ENCODE measurements at regions not wholly inside any gene's neighbourhood (a gene's known extent, or its start where the extent isn't known, plus 50 kb on each side); places are given as distances from the start of the nearest gene placed in this dataset.

DNA sequence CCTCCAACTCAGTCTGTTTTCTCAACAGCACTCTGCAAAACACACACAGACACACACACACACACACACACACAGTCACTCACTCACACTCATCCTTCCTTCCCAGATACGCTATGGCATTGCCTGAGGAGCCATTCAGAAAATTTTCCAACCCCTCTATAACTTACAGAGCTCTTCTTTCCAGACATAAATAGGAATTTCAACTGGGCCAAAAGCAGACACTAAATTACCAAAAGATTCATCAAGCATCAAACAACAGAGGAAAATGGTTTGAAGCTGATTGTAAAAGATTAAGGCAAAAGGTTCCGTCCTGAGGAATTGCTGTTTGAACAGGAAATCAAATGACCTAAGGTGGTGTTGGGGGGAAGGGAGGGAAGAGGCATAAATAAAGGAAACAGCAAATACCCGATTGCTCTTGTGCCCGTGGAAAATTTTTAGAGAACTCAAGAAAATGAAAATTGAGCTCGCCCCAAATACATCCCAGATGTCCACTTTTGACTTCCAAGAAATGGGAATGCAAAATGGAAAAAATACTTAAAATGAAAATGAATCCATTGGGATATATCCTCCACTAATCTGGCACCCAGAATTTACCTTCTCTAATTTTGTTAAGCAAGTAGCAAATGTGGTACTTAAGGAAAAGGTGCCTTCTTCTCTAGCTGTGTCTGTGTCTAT lies 183.6 kb downstream of the QDPR start:
- no peak for ATAC-seq (ENCODE audit: low read depth)
- Mint-ChIP-seq H3K27ac (no peak overlapping the region), H3K36me3 (no peaks in the 10 kb centered on the region)

DNA sequence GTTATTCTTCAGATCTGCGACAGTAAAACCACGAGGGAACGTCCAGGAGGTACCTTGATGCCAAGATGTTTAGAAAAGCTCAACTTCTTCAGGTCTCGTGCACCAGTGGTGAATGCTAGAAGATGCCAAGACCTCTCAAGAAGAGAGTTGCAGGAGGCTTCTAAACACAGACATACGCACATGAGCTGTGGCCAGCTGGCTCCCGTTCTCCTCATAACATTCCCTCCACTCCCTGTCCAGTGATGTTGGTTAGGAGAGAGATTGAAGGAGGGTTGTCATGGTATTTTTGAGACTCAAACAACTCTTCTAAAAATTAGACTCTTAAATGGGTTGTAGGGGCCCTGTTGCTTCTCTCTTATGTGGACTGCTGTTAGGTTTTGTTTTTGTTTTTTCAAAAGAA lies 184.3 kb downstream of the QDPR start:
- no peak for DNase-seq (ENCODE audit: low spot score in 2 of 2)
- Mint-ChIP-seq H3K4me3 (no peak overlapping the region), H3K4me1 (no peaks in the 10 kb centered on the region), H3K27ac (no peak overlapping the region), H3K27me3 (peaks cover 8% of the 10 kb centered on the region), H3K9me3 (peaks cover 3% of the 10 kb centered on the region), H3K36me3 (no peaks in the 10 kb centered on the region)
- no peak for ATAC-seq (ENCODE audit: low read depth)

More for the DNA sequence above, 183.6 kb downstream of the QDPR start:
- no peak for DNase-seq (ENCODE audit: low spot score in 2 of 2)
- H3K27me3 Mint-ChIP-seq, result peaks cover 8% of the 10 kb centered on the region
- no peak overlapping the region for H3K4me3 Mint-ChIP-seq
- H3K9me3 Mint-ChIP-seq, result peaks cover 3% of the 10 kb centered on the region
- H3K4me1 Mint-ChIP-seq, result no peaks in the 10 kb centered on the region

DNA sequence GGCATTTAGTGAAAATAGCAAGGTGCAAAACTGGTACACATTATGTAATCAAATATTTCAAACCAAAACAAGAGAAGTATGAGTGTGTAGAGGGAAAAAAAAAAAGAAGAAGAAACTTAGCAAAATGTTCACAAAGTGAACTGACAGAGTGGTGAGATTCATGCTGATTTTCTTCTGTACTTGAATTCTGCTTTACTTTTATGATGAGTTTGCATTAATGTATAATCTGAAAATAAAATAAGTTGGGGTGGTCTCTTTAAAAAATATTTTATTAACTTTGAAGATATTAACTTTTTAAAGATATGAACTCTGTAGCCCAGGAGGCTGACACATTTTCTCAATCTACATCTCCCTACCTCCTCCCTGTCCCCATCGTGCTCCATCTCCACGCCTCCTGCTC lies 185.1 kb downstream of the QDPR start:
- Mint-ChIP-seq H3K36me3 (no peaks in the 10 kb centered on the region), H3K9me3 (peaks cover 3% of the 10 kb centered on the region), H3K4me3 (no peak overlapping the region), H3K27ac (no peak overlapping the region), H3K27me3 (peaks cover 8% of the 10 kb centered on the region), H3K4me1 (no peaks in the 10 kb centered on the region)
- DNase-seq (ENCODE audit: low spot score in 2 of 2), result no peak
- no peak for ATAC-seq (ENCODE audit: low read depth)

DNA sequence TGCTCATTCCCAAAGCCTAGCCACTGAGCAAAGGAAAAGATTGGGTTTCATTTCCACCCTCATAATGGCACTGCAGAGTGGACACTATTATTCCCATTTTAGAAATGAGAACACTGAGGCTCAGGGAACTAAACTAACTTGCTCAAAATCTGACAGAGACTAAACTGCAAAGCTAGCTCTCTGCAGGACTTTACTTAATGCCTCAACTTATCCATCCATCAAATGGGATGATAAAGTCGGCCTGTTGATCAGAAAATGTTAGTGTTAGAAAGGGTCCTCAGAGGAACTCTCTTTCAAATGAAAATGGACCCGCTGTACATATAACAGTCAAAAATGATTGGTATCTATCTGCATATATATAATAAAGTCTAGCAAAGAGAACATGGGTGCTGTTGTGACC lies 186.8 kb downstream of the QDPR start:
- no peak for DNase-seq (ENCODE audit: low spot score in 2 of 2)
- Mint-ChIP-seq H3K36me3 (no peaks in the 10 kb centered on the region), H3K4me3 (no peak overlapping the region), H3K9me3 (peaks cover 6% of the 10 kb centered on the region), H3K27ac (no peak overlapping the region), H3K27me3 (peaks cover 5% of the 10 kb centered on the region), H3K4me1 (no peaks in the 10 kb centered on the region)
- no peak for ATAC-seq (ENCODE audit: low read depth)

DNA sequence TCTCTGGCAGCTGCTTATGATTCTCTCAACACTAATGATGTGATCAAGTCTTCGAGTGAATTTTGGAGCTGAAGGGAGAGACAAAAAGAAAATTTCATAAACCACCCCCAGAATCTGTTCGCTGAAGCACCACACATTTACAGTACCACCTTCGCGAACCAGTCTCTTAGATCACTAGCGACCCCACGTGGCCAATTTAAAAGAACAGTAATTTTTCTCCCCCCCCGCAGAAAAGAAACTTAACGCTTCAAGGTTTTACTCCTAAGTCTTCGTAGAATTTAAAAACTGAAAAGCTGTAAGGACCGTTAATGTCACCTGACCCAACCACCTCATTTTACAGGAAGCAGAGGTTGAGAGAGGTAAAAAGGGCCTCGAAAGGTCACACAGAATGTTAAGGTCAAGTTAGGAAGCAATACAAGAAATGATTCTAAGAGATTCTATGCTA lies 187.5 kb downstream of the QDPR start:
- Mint-ChIP-seq H3K36me3 (no peaks in the 10 kb centered on the region), H3K27me3 (peaks cover 5% of the 10 kb centered on the region), H3K4me1 (no peaks in the 10 kb centered on the region), H3K27ac (no peak overlapping the region), H3K9me3 (peaks cover 6% of the 10 kb centered on the region), H3K4me3 (no peak overlapping the region)
- no peak for DNase-seq (ENCODE audit: low spot score in 2 of 2)
- ATAC-seq (ENCODE audit: low read depth), result no peak

DNA sequence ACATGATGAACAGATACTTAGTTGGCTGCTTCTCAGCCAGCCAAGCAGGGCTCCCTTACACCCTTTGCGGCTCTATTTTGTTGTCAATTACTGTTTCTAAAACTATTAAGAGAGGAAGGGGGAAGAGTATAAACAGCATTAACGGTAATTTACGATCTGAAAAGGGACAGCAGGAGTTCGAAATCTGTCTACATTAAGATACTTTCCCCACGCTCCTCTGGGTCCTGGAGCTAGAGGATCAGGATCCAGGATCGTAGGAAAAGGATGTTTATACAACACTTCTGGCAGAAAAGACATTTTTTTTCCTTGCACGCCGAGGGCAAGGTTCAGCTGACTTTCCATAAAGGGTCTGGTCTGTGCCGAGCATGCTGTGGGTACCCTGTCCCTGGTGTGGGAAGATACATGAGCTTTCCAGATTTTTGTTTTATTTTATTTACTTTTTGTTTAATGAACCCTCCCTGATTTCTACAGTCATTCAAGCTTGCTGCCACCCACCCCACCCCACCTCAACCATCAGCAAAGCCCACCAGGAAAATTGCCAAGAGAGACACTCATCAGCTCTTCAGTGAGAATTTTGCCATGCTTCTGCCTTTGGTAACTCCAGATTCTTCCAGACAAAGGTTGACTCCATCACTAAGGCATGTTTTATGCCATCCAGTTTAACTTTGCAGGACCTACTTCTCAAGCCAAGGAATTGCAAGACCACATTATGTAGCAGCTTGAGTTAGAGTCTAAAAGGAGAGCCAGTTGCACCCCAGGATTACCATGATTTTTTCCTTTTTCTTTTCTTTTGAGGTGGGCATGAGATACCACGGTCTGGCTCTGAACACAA lies 188.1 kb downstream of the QDPR start:
- no peak overlapping the region for H3K4me3 Mint-ChIP-seq
- peaks cover 6% of the 10 kb centered on the region for H3K9me3 Mint-ChIP-seq
- H3K27me3 Mint-ChIP-seq, result peaks cover 5% of the 10 kb centered on the region
- DNase-seq (ENCODE audit: low spot score in 2 of 2), result no peak
- no peak overlapping the region for H3K27ac Mint-ChIP-seq
- H3K4me1 Mint-ChIP-seq, result no peaks in the 10 kb centered on the region
- no peak for ATAC-seq (ENCODE audit: low read depth)
- no peaks in the 10 kb centered on the region for H3K36me3 Mint-ChIP-seq

DNA sequence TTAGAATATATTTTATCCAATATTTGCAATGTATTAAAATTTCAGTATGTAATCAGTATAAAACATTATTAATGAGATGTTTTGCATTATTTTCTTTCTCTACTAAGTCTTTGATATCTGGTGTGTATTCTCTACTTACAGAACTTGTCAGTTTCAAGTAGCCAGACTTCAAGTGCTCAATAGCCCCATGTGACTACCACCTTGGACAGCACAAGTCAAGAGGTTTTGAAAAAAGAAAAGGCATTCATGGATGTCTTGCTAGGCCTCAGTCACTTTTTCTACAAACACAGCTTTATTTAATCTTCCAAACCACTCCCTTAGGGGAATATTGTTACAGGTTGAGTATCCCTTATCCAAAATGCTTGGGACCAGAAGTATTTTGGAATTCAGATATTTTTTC lies 189.4 kb downstream of the QDPR start:
- Mint-ChIP-seq H3K4me3 (no peak overlapping the region), H3K27ac (no peak overlapping the region), H3K36me3 (no peaks in the 10 kb centered on the region), H3K27me3 (peaks cover 5% of the 10 kb centered on the region), H3K4me1 (no peaks in the 10 kb centered on the region), H3K9me3 (peaks cover 6% of the 10 kb centered on the region)
- DNase-seq (ENCODE audit: low spot score in 2 of 2) (no peak), ATAC-seq (ENCODE audit: low read depth) (no peak)

DNA sequence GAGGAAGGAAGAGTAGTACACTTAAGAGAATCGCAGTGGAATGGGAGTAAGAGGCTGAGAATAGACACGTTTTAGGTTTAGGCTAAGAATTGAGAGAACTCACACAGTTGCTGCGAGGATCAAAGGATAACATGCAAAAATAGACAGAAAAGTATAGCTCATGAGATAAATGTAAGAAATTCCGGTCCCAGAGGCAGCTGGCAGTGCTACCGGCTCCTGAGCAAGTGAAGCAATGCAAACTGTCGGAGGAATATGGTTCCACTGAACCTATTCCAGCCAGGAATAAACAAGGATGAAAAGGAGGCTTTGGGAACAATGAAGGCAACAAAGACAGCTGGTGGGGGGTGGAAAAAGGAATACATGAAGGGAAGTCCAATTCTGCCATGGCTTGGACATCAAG lies 191.8 kb downstream of the QDPR start:
- Mint-ChIP-seq H3K4me3 (no peak overlapping the region), H3K9me3 (peaks cover 8% of the 10 kb centered on the region), H3K27me3 (peaks cover 1% of the 10 kb centered on the region), H3K27ac (no peak overlapping the region), H3K36me3 (no peaks in the 10 kb centered on the region), H3K4me1 (no peaks in the 10 kb centered on the region)
- DNase-seq (ENCODE audit: low spot score in 2 of 2) (no peak), ATAC-seq (ENCODE audit: low read depth) (no peak)

DNA sequence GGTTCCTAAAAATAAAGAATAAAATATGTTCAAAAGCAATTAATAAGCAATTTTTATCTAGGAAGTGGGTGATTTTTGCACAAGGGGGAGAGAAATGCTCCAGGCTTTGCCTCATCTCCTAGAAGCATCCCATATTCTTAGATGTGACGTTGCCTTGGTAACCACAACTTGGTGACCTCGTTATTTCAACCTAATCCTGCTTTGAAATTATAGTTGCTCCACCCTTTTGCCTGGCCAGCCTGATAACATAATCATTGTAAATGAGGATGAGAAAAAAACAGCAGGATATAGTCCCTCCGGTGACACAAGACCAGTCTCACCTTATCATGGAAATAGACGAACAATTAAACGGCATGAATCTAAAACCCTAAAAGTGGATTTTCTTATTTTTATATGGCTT lies 194.4 kb downstream of the QDPR start:
- H3K4me1 Mint-ChIP-seq, result no peaks in the 10 kb centered on the region
- H3K36me3 Mint-ChIP-seq, result no peaks in the 10 kb centered on the region
- no peak overlapping the region for H3K27ac Mint-ChIP-seq
- H3K4me3 Mint-ChIP-seq, result no peak overlapping the region
- DNase-seq (ENCODE audit: low spot score in 2 of 2), result no peak
- no peak for ATAC-seq (ENCODE audit: low read depth)
- peaks cover 1% of the 10 kb centered on the region for H3K27me3 Mint-ChIP-seq
- peaks cover 8% of the 10 kb centered on the region for H3K9me3 Mint-ChIP-seq

DNA sequence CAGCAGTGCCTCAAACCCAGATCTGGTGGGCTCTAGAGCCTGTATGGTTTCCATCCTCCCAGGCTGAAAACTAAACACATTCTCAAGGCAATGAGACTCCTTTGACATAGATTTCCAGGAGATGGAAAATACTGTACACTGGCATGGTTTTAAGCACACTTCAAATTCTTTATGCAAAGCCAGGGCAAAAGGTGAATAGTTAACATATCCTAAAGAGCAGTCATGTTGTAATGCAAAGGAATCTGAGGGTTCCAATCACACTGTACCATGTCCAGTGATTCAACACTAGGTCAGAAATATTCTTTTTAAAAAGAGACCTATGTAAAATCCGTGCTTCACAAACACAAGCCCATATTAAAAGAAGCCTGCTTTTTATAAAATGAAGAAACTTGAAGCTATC lies 195.3 kb downstream of the QDPR start:
- H3K4me3 Mint-ChIP-seq, result no peak overlapping the region
- DNase-seq (ENCODE audit: low spot score in 2 of 2) (no peak), ATAC-seq (ENCODE audit: low read depth) (no peak)
- peaks cover 1% of the 10 kb centered on the region for H3K27me3 Mint-ChIP-seq
- no peaks in the 10 kb centered on the region for H3K4me1 Mint-ChIP-seq
- H3K27ac Mint-ChIP-seq, result no peak overlapping the region
- peaks cover 8% of the 10 kb centered on the region for H3K9me3 Mint-ChIP-seq
- H3K36me3 Mint-ChIP-seq, result no peaks in the 10 kb centered on the region

DNA sequence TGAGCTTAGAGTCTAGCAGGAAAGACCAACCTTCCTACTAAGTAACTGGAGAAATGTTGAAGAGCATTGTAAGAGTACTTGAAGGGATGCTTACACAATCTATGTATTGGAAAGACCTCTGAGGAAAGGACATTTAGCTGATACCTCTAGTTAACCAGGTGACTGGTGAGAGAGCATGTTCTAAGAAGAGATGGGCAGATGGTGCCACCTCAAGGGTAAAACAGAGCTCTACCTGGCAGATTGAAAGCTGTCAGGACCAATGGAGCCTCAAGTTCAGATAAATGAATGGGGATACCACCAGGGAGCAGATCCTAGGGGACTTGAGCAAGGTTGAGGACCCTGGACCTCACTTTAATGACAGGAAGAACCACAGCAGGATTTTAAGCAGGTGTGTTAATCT lies 196.4 kb downstream of the QDPR start:
- peaks cover 1% of the 10 kb centered on the region for H3K27me3 Mint-ChIP-seq
- H3K36me3 Mint-ChIP-seq, result no peaks in the 10 kb centered on the region
- no peaks in the 10 kb centered on the region for H3K4me1 Mint-ChIP-seq
- DNase-seq (ENCODE audit: low spot score in 2 of 2) (no peak), ATAC-seq (ENCODE audit: low read depth) (no peak)
- H3K4me3 Mint-ChIP-seq, result no peak overlapping the region
- H3K9me3 Mint-ChIP-seq, result peaks cover 6% of the 10 kb centered on the region
- no peak overlapping the region for H3K27ac Mint-ChIP-seq

DNA sequence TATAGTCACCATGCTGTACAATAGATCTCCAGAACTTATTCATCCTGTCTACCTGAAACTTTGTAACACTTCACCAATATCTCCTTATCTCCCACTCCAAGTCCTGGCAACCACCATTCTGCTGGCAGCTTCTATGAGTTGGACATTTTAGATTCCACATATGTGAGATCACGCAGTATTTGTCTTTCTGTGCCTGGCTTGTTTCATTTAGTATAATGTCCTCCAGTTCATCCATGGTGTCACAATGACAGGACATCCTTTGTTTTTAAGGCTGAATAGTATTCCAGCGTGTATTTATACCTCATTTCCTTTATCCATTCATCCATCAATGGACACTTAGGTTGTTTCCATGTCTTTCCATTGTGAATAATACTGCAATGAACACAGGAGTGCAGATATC lies 198.7 kb downstream of the QDPR start:
- Mint-ChIP-seq H3K4me1 (no peaks in the 10 kb centered on the region), H3K27me3 (peaks cover 1% of the 10 kb centered on the region), H3K36me3 (no peaks in the 10 kb centered on the region), H3K9me3 (peaks cover 10% of the 10 kb centered on the region), H3K4me3 (no peak overlapping the region), H3K27ac (no peak overlapping the region)
- ATAC-seq (ENCODE audit: low read depth), result no peak
- DNase-seq (ENCODE audit: low spot score in 2 of 2), result no peak

DNA sequence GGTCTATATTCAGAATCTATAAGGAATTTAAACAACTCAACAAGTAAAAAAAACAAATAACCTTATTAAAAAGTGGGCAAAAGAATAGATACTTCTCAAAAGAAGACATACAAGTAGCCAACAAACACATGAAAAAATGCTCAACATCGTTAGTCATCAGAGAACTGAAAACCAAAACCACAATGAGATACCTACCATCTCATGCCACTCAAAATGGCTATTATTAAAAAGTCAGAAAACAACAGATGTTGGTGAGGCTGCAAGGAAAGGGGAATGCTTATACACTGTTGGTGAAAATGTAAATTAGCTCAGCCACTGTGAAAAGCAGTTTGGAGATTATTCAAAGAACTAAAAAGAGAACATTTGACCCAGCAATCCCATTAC lies 201.6 kb downstream of the QDPR start:
- Mint-ChIP-seq H3K4me3 (no peak overlapping the region), H3K4me1 (no peaks in the 10 kb centered on the region), H3K36me3 (no peaks in the 10 kb centered on the region), H3K9me3 (peaks cover 13% of the 10 kb centered on the region), H3K27me3 (no peaks in the 10 kb centered on the region), H3K27ac (no peak overlapping the region)
- ATAC-seq (ENCODE audit: low read depth), result no peak
- DNase-seq (ENCODE audit: low spot score in 2 of 2), result no peak

DNA sequence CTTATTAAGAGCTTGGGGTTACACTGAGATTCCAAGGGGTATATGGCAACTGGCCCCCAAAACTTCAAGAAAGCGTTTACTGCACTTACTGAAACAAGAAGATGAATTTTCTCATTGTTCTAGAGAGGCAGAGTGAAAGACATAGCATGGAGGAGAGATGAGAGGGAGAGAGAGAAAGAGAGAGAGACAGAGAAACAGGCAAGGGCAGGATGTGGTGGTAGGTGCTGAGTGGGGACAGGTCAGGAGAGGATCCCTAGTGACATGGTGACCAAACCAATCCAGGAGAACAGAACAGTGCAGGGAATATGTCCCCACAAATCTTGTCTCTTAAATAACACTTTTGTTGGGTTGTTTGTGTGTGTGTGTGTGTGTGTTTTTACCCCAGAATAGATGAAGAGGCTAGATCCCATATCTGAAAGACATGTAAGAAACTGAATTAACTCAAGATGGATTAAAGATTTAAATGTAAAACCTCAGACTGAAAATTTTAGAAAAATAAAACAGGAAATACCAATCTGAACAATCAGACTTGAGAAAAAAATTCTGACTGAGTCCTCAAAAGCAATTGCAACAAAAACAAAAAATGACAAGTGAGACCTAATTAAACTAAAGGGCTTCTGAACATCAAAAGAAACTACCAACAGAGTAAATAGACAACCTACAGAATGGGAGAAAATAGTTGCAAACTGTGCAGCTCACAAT lies 202.2 kb downstream of the QDPR start:
- H3K4me1 Mint-ChIP-seq, result no peaks in the 10 kb centered on the region
- no peaks in the 10 kb centered on the region for H3K27me3 Mint-ChIP-seq
- no peak overlapping the region for H3K27ac Mint-ChIP-seq
- no peak for DNase-seq (ENCODE audit: low spot score in 2 of 2)
- H3K36me3 Mint-ChIP-seq, result no peaks in the 10 kb centered on the region
- H3K4me3 Mint-ChIP-seq, result no peak overlapping the region
- no peak for ATAC-seq (ENCODE audit: low read depth)
- peaks cover 13% of the 10 kb centered on the region for H3K9me3 Mint-ChIP-seq

Measured in memory B cell (primary cell).